ENCODE measurements at regions not wholly inside any gene's neighbourhood (a gene's known extent, or its start where the extent isn't known, plus 50 kb on each side); places are given as distances from the start of the nearest gene placed in this dataset.
"Not testable (repeated sequence)": the region's sequence is repeated elsewhere in the genome, so short reads cannot be mapped to it uniquely, and the experiment has no call there.

DNA sequence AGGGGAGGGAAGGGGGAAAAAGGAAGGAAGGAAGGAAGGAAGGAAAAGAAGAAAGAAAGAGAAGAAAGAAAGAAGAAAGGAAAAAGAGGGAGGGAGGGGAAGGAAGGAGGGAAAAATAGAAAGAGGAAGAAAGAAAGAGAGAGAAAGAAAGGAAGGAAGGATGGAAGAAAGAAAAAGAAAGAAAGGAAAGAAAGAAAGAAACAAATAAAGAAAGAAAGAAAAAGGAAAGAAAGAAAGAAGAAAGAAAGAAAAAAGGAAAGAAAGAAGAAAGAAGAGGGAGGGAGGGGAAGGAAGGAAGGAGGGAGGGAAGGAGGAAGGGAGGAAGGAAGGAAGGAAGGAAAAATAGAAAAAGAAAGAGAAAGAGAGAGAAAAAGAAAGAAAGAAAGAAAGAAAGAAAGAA, 315.8 kb upstream of the PIK3C3 start:
- Mint-ChIP-seq H3K36me3 (peaks cover 0 to 3% of the 10 kb centered on the region in 2 donors), H3K9me3 (peaks cover 7 to 13% of the 10 kb centered on the region in 2 donors), H3K27ac (no peak overlapping the region)
- ATAC-seq (no peak), DNase-seq (ENCODE audit: low spot score in 2 of 2) (no peak)

GRCh38 chr18:41631723-41632285, 323.2 kb upstream of the PIK3C3 start:
- H3K27ac Mint-ChIP-seq; DNase-seq (ENCODE audit: low spot score in 2 of 2); H3K36me3 Mint-ChIP-seq; H3K9me3 Mint-ChIP-seq; ATAC-seq: not testable (repeated sequence)

DNA sequence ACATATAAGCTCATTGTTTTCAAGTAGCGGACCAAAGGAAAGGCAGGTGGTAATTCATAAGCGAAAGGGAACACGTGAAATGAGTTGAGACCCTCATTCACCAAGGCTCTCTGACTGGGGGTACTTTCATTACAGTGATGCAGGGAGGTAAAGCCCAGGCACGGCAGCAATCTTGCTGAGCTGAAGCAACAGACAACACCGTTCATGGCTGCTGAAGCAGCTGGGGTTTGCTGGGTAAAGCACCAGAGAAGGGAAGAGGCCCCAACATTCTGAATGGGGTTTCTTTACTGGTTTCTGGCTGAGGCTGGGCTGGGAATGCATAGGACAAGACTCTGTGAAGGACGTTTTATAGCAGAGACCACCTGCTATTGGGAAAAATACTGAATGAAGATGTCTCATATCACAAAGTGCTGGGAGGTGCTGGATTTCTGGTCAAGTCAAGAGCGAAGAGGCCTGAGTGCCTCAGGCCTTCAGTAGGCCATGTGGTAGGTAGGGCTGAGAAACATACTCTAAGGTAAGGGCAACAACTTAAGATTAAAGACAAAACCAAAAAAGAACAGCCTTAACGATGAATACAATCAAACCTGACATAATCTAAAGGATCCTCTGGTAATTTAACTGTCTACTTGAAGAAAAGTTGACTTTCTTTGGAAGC, 324.7 kb upstream of the PIK3C3 start:
- ATAC-seq (no peak), DNase-seq (ENCODE audit: low spot score in 2 of 2) (no peak)
- Mint-ChIP-seq H3K36me3 (peaks cover 5 to 10% of the 10 kb centered on the region in 2 donors), H3K9me3 (peaks cover 9% of the 10 kb centered on the region in 2 donors), H3K27ac (no peak overlapping the region)

DNA sequence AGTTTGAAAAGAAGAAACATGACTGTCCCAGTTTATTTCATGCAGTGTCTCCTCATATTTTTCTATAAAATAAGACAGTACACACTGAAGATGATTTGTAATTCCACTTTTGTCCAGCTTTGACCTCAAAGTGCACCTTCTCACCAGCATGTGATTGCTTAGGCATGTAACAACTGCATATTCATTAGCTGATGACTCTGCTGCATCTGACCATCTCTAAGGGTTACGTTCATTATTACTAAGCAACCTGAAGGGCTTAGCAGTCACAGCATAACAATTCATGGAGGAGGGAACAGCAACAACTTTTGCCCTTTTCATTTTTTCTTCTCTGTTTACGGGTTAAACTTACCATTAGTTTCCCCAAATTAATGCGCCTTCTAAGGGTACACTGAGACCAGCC, 330.6 kb upstream of the PIK3C3 start:
- ATAC-seq (no peak), DNase-seq (ENCODE audit: low spot score in 2 of 2) (no peak)
- peaks cover 3 to 4% of the 10 kb centered on the region in 2 donors for H3K9me3 Mint-ChIP-seq
- H3K27ac Mint-ChIP-seq = no peak overlapping the region
- H3K36me3 Mint-ChIP-seq = no peaks in the 10 kb centered on the region

GRCh38 chr18:41621177-41621576, 333.9 kb upstream of the PIK3C3 start:
- Mint-ChIP-seq H3K36me3 (no peaks in the 10 kb centered on the region), H3K9me3 (peaks cover 4 to 9% of the 10 kb centered on the region in 2 donors), H3K27ac (no peak overlapping the region)
- DNase-seq (ENCODE audit: low spot score in 2 of 2) = no peak
- ATAC-seq = no peak

- DNase-seq (ENCODE audit: low spot score in 2 of 2) = no peak
- Mint-ChIP-seq H3K27ac (no peak overlapping the region), H3K9me3 (peaks cover 4 to 16% of the 10 kb centered on the region in 2 donors), H3K36me3 (no peaks in the 10 kb centered on the region)
- no peak for ATAC-seq
These were observed 336.9 kb upstream of the PIK3C3 start for GRCh38 chr18:41618147-41618546.

- Mint-ChIP-seq H3K27ac (no peak overlapping the region), H3K36me3 (no peaks in the 10 kb centered on the region), H3K9me3 (peaks cover 4 to 16% of the 10 kb centered on the region in 2 donors)
- DNase-seq (ENCODE audit: low spot score in 2 of 2) (no peak), ATAC-seq (no peak)
These were observed 337.4 kb upstream of the PIK3C3 start for GRCh38 chr18:41617647-41618046.

- ATAC-seq = no peak
- Mint-ChIP-seq H3K27ac (no peak overlapping the region), H3K36me3 (no peaks in the 10 kb centered on the region), H3K9me3 (peaks cover 12 to 28% of the 10 kb centered on the region in 2 donors)
- no peak for DNase-seq (ENCODE audit: low spot score in 2 of 2)
These were observed 341.9 kb upstream of the PIK3C3 start for GRCh38 chr18:41613003-41613609.

DNA sequence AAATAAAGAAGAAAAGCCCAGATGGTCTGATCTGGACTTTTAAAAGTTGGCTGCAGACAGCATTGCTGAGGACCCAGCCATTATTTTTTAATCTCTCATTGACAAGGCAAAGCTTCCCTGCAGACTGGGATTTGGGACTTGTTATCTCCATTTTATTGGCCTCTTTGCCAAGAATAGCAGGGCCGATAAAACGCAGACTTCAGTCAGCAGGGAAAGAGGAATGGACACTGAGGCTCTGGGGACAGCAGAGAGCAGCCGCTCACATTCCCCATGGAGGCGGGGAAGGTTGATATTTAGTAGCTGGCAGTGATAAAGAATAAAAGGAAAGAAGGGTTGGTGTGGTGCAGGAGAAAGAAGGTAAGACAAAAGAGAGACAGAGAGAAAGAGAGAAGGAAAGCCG, 350.1 kb upstream of the PIK3C3 start:
- no peaks in the 10 kb centered on the region for H3K36me3 Mint-ChIP-seq

GRCh38 chr18:41602034-41602433, 353.0 kb upstream of the PIK3C3 start:
- Mint-ChIP-seq H3K36me3 (no peaks in the 10 kb centered on the region), H3K27ac (no peak overlapping the region), H3K9me3 (peaks cover 19 to 20% of the 10 kb centered on the region in 2 donors)
- ATAC-seq = no peak
- no peak for DNase-seq (ENCODE audit: low spot score in 2 of 2)

More for the DNA sequence above, 350.1 kb upstream of the PIK3C3 start:
- no peak for ATAC-seq
- Mint-ChIP-seq H3K27ac (no peak overlapping the region), H3K9me3 (peaks cover 25 to 30% of the 10 kb centered on the region in 2 donors)
- no peak for DNase-seq (ENCODE audit: low spot score in 2 of 2)

DNA sequence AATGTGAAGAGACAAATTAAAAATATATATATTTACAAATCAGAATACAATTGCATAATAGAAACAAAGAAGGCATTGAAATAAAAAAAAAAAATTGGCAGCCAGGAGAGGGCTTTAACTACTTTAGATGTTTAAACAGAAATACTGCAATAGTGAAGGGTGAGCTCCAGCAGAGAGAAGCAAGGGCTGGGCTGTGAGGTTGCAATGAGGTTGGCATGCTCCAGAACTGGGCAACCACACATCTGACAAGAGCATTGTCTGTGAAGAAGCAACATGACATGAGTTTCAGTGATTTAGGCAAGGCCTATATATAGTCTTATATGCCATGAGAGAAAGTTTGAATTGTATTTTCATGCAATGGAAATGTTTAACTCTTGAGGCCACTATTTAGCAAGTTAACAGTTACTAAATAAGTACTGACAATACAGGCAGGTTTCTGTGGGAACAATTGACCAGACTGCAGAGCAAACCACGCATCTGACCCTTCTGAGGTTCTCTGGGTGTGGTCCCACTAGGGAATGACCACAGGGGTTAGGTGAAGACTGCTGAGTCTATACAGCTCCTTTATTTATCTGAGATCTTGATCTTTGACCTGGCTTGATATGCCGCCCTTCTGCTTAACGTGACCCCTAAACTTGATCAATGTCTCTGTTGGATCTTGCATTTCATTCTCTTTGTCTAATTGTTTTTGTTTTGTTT, 354.2 kb upstream of the PIK3C3 start:
- ATAC-seq (no peak), DNase-seq (ENCODE audit: low spot score in 2 of 2) (no peak)
- no peak overlapping the region for H3K27ac Mint-ChIP-seq
- no peaks in the 10 kb centered on the region for H3K36me3 Mint-ChIP-seq
- H3K9me3 Mint-ChIP-seq = peaks cover 12 to 17% of the 10 kb centered on the region in 2 donors

- Mint-ChIP-seq H3K9me3 (peaks cover 11 to 15% of the 10 kb centered on the region in 2 donors), H3K36me3 (no peaks in the 10 kb centered on the region), H3K27ac (no peak overlapping the region)
- ATAC-seq = no peak
- no peak for DNase-seq (ENCODE audit: low spot score in 2 of 2)
These were observed 355.6 kb upstream of the PIK3C3 start for GRCh38 chr18:41599466-41599865.

- H3K27ac Mint-ChIP-seq = no peak overlapping the region
- peaks cover 9 to 18% of the 10 kb centered on the region in 2 donors for H3K9me3 Mint-ChIP-seq
- H3K36me3 Mint-ChIP-seq = no peaks in the 10 kb centered on the region
- DNase-seq (ENCODE audit: low spot score in 2 of 2) = no peak
- ATAC-seq = no peak
These were observed 360.5 kb upstream of the PIK3C3 start for GRCh38 chr18:41594582-41594981.

- ATAC-seq = no peak
- no peaks in the 10 kb centered on the region for H3K36me3 Mint-ChIP-seq
- no peak for DNase-seq (ENCODE audit: low spot score in 2 of 2)
- no peak overlapping the region for H3K27ac Mint-ChIP-seq
- H3K9me3 Mint-ChIP-seq = peaks cover 9 to 20% of the 10 kb centered on the region in 2 donors
These were observed 361.8 kb upstream of the PIK3C3 start for GRCh38 chr18:41593171-41593675.

DNA sequence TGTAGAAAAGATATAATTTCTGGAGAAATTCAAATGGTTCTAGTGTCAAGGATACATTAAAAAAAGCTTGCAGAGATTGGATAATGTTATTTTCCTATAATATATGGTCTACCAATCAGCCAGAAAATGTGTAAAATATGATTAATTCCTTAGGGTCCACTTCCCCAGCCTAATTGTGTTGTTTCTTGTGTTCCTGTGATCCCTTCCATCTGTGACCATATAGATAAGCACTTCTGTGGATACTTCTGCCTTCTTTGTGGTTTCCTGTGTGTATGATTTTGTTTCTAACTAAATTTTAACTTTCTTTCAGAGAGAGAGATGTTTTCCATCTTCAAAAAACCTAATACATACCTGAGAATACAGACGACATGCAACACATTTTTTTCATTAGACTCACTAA, 367.1 kb upstream of the PIK3C3 start:
- no peak for ATAC-seq
- no peak overlapping the region for H3K27ac Mint-ChIP-seq
- no peak for DNase-seq (ENCODE audit: low spot score in 2 of 2)
- H3K9me3 Mint-ChIP-seq = peaks cover 7 to 16% of the 10 kb centered on the region in 2 donors
- H3K36me3 Mint-ChIP-seq = no peaks in the 10 kb centered on the region

- H3K9me3 Mint-ChIP-seq = peaks cover 12 to 23% of the 10 kb centered on the region in 2 donors
- no peak for ATAC-seq
- no peaks in the 10 kb centered on the region for H3K36me3 Mint-ChIP-seq
- DNase-seq (ENCODE audit: low spot score in 2 of 2) = no peak
- peak overlapping the region in 1 of 2 donors; percentile 18 for H3K27ac Mint-ChIP-seq
These were observed 369.5 kb upstream of the PIK3C3 start for GRCh38 chr18:41585512-41585911.

DNA sequence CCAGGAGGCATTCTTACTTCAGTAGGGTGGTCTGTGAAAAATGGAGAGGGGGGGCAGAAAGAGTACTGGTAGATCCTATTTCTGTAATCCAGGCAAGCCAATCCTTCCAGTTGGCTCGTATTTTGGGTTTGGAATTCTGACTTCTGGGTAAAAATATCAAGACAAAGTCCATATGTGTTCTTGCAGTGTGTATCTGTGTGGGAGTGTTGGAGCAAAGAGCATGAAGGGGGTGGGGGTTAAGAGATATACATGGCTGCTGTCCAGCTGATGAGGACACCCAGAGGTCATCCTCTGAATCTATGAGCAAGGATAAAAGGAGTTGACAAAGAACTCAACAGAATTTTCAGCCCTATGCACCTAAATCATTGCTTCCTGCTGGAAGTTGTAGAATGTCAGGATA, 375.8 kb upstream of the PIK3C3 start:
- ATAC-seq = no peak
- Mint-ChIP-seq H3K27ac (no peak overlapping the region), H3K9me3 (peaks cover 9 to 20% of the 10 kb centered on the region in 2 donors), H3K36me3 (no peaks in the 10 kb centered on the region)
- DNase-seq (ENCODE audit: low spot score in 2 of 2) = no peak

Data from activated naive CD4-positive, alpha-beta T cell treated with anti-CD3 and anti-CD28 coated beads, Interleukin-2, amount 50 U/mL, for 72 hours (primary cell).